GM10248 (cell line): ENCODE measurements at regions not wholly inside any gene's neighbourhood (a gene's known extent, or its start where the extent isn't known, plus 50 kb on each side); places are given as distances from the start of the nearest gene placed in this dataset.

Experiments
- CTCF ChIA-PET: fragments of 300-600 bp; sonication (Branson Sonifier 250); formaldehyde crosslinking; extraction: SDS; loops from one replicate; lab custom pipeline; 2021; ENCODE audit warnings: antibody characterized with exemption; lab: Yijun Ruan, JAX
- POLR2A ChIA-PET: fragments of 350-650 bp; sonication (Branson Sonifier 250); formaldehyde crosslinking; extraction: SDS; loops from one replicate; lab custom pipeline; 2020; ENCODE audit warnings: antibody characterized with exemption; lab: Yijun Ruan, JAX
- DNase-seq: peaks from one replicate; pipeline ENCODE4 v3.0.0; 2012; ENCODE audit errors: extremely low spot score
- TF ChIP-seq, protein P1 (sequence below): IDR thresholded peaks from 2 replicates; pipeline ENCODE4 v1.5.1; 2012; ENCODE audit warnings: mild to moderate bottlenecking, low read depth; ENCODE audit errors: extremely low read depth, missing control alignments, control extremely low read depth

DNA sequence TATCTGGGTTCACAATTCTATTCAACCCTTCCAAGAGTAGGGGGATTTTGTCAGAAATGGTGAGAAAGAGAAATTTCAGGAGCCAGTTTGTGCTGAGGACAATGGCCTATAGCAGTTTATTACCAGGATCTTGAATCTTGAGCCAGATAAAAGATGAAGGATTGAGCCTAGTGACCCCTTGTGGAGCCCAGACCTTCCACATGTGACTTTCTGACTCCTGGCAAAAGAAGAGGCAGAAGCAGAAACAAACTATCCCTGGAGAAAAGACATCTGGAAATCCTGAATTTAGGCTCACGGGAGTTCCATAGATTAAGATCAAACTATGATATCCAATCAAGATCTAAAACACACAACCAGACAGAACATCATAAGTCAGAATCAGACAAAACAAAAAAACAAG, 60.9 kb upstream of the CHRM2 start:
- CTCF ChIA-PET, result no interaction called here
- TF ChIP-seq, protein P1, sequence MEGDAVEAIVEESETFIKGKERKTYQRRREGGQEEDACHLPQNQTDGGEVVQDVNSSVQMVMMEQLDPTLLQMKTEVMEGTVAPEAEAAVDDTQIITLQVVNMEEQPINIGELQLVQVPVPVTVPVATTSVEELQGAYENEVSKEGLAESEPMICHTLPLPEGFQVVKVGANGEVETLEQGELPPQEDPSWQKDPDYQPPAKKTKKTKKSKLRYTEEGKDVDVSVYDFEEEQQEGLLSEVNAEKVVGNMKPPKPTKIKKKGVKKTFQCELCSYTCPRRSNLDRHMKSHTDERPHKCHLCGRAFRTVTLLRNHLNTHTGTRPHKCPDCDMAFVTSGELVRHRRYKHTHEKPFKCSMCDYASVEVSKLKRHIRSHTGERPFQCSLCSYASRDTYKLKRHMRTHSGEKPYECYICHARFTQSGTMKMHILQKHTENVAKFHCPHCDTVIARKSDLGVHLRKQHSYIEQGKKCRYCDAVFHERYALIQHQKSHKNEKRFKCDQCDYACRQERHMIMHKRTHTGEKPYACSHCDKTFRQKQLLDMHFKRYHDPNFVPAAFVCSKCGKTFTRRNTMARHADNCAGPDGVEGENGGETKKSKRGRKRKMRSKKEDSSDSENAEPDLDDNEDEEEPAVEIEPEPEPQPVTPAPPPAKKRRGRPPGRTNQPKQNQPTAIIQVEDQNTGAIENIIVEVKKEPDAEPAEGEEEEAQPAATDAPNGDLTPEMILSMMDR, result no peak
- DNase-seq, result no peak
- POLR2A ChIA-PET, result no interaction called here

DNA sequence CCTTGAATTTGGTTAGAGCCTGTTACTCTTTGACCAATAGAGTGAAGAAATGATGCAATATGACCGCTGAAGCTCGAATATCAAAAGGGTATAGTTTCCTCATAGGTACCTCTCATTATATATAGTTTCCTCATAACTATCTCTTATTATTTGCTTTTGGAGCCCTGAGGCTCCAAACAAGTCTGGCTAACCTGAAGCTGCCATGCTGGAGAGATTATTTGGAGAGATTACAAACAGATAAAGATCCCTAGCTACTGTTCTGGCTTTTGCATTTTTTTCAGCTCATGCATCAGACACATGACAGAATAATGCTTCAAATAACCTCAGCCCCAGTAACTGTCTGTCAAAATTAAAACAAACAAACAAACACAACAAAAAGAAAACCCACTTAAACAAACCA, 65.4 kb upstream of the CHRM2 start:
- DNase-seq, result no peak
- TF ChIP-seq, protein P1, result no peak
- POLR2A ChIA-PET, result no interaction called here
- CTCF ChIA-PET, result no interaction called here

DNA sequence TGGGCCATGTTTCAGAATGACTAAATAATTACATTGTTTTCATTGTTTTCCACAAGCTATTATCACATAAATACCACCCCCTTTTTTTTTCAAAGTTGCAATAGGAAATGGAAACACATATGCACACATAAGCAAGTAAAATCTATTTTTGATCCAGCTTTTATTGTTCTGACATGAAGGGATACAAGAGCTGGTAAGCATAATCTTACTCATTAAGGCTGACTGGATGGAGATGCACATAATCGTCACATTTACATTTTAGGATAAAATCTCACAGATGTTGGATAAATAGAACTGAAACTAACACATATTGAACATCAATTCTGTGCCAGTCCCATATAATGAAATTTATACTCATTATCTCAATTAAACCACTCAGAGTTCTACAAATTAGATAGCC, 84.5 kb upstream of the CHRM2 start:
- TF ChIP-seq, protein P1, result no peak
- ChIA-PET CTCF (no interaction called here), POLR2A (no interaction called here)
- no peak for DNase-seq

DNA sequence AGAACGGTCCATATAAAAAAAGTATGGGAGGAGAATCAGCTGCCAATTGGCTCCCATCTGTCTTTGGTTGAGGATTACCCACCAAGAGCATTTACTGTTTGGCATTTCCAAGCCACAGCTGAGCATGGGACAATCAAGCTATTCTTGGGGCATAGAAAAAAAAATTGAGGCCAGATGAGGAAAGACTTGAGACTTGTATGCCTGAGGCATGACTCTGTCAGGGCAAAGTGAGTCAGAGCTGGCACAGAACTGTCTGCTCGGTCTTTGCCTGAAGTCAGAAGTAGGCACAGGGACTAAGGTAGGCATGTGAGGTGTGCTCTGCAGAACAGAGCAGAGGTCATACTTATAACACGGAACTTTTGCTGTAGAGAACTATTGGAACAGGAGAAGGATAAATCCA, 126.5 kb upstream of the CHRM2 start:
- TF ChIP-seq, protein P1, result no peak
- POLR2A ChIA-PET, result no interaction called here
- CTCF ChIA-PET, result no interaction called here
- DNase-seq, result no peak

DNA sequence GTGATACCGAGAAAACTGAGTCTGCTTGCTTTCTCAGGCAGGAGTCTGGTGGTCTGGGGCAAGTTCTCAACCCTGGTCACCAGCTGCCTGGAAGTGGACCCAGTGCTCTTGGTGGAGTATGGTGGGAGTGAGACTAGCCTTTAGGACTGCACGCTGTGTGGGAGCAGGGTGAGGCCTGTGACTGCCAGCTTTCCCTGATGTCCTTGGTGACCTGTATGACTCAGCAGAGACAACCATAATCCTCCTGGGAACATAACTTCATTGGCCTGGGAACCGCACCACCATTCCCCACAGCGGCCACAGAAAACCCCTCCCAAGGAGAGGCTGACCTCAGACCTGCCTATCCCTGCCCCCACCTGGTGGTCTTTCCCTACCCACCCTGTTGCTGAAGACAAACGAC, 139.5 kb upstream of the CHRM2 start:
- POLR2A ChIA-PET, result no interaction called here
- TF ChIP-seq, protein P1, result no peak
- DNase-seq, result no peak
- CTCF ChIA-PET, result no interaction called here

DNA sequence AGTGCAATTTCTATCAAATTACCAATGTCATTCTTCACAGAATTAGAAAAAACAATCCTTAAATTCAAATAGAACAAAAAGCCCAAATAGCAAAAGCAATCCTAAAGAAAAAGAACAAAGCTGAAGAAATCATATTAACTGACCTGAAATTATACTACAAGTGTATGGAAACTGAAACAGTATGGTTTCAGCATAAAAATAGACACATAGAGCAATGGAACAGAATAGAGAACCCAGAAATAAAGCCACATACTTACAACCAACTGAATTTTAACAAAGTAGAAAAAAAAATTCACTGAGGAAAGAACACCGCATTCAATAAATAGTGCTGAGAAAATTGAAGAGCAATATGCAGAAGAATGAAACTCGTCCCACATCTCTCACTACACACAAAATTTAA, 142.0 kb upstream of the CHRM2 start:
- ChIA-PET POLR2A (no interaction called here), CTCF (no interaction called here)
- TF ChIP-seq, protein P1, result no peak
- no peak for DNase-seq
